Trophoblast cell (in vitro differentiated cells and primary cell): ENCODE measurements at regions not wholly inside any gene's neighbourhood (a gene's known extent, or its start where the extent isn't known, plus 50 kb on each side); places are given as distances from the start of the nearest gene placed in this dataset.

ENCODE experiments used
- DNase-seq, 2 donors: peaks; one replicate each; pipeline ENCODE4 v3.0.0-alpha.2; 2016
- H2AFZ ChIP-seq: 2 replicates; pipeline ENCODE4 v1.6.1; 2013; ENCODE audit warnings: low read length, moderate library complexity, mild to moderate bottlenecking; ENCODE audit not compliant: insufficient read depth, poor library complexity
- H2AK5ac ChIP-seq: 2 replicates; pipeline ENCODE4 v1.6.1; 2013; ENCODE audit warnings: mild to moderate bottlenecking, low read length
- H2BK120ac ChIP-seq: 2 replicates; pipeline ENCODE4 v1.6.1; 2013; ENCODE audit warnings: low read length, mild to moderate bottlenecking, moderate library complexity; ENCODE audit not compliant: insufficient read depth, poor library complexity
- H2BK12ac ChIP-seq: 2 replicates; pipeline ENCODE4 v1.6.1; 2013; ENCODE audit warnings: mild to moderate bottlenecking, low read length, moderate library complexity
- H2BK5ac ChIP-seq: 2 replicates; pipeline ENCODE4 v1.6.1; 2013; ENCODE audit warnings: low read length, low read depth, moderate library complexity, mild to moderate bottlenecking; ENCODE audit not compliant: poor library complexity
- H3K14ac ChIP-seq: 2 replicates; pipeline ENCODE4 v1.6.1; 2013; ENCODE audit warnings: mild to moderate bottlenecking, low read length
- H3K18ac ChIP-seq: 2 replicates; pipeline ENCODE4 v1.6.1; 2013; ENCODE audit warnings: mild to moderate bottlenecking, low read length
- H3K23ac ChIP-seq: 2 replicates; pipeline ENCODE4 v1.6.1; 2013; ENCODE audit warnings: low read length
- H3K27ac ChIP-seq: 2 replicates; pipeline ENCODE4 v1.5.1; 2013; ENCODE audit warnings: low read depth, mild to moderate bottlenecking, inconsistent platforms, low read length, moderate library complexity
- H3K27me3 ChIP-seq: 2 replicates; pipeline ENCODE4 v1.6.1; 2013; ENCODE audit warnings: inconsistent platforms, mild to moderate bottlenecking, low read length, moderate library complexity; ENCODE audit not compliant: insufficient read depth
- H3K36me3 ChIP-seq, 2 experiments: 1 replicate in 1 of 2; 2 replicates in 1 of 2; pipeline ENCODE4 v1.6.1; 2013; ENCODE audit warnings: low read length in 2 of 2, mild to moderate bottlenecking in 2 of 2, moderate library complexity in 1 of 2; ENCODE audit not compliant: insufficient read depth in 2 of 2, control insufficient read depth in 1 of 2
- H3K4ac ChIP-seq: 2 replicates; pipeline ENCODE4 v1.6.1; 2013; ENCODE audit warnings: low read depth, mild to moderate bottlenecking, low read length, moderate library complexity
- H3K4me1 ChIP-seq, 2 experiments: 1 replicate in 1 of 2; 2 replicates in 1 of 2; pipeline ENCODE4 v1.6.1; 2013; ENCODE audit warnings: low read length in 2 of 2, mild to moderate bottlenecking in 2 of 2, moderate library complexity in 1 of 2; ENCODE audit not compliant: insufficient read depth in 2 of 2, control insufficient read depth in 1 of 2
- H3K4me2 ChIP-seq: 2 replicates; pipeline ENCODE4 v1.6.1; 2013; ENCODE audit warnings: inconsistent platforms, mild to moderate bottlenecking, low read length, moderate library complexity
- H3K4me3 ChIP-seq: 2 replicates; pipeline ENCODE4 v1.5.1; 2013; ENCODE audit warnings: mild to moderate bottlenecking, low read depth, low read length, inconsistent platforms
- H3K79me1 ChIP-seq: one replicate; pipeline ENCODE4 v1.6.1; 2013; ENCODE audit warnings: low read length
- H3K79me2 ChIP-seq: 2 replicates; pipeline ENCODE4 v1.6.1; 2013; ENCODE audit warnings: low read length, mild to moderate bottlenecking; ENCODE audit not compliant: control insufficient read depth, insufficient read depth, poor library complexity
- H3K9ac ChIP-seq: 2 replicates; pipeline ENCODE4 v1.6.1; 2013; ENCODE audit warnings: mild to moderate bottlenecking, low read length
- H3K9me3 ChIP-seq: 2 replicates; pipeline ENCODE4 v1.6.1; 2013; ENCODE audit warnings: low read depth, mild to moderate bottlenecking, control low read depth, inconsistent platforms, low read length; ENCODE audit not compliant: insufficient read depth
- H4K12ac ChIP-seq: 2 replicates; pipeline ENCODE4 v1.6.1; 2013; ENCODE audit warnings: low read depth, mild to moderate bottlenecking, low read length, moderate library complexity
- H4K8ac ChIP-seq: 2 replicates; pipeline ENCODE4 v1.6.1; 2013; ENCODE audit warnings: low read depth, mild to moderate bottlenecking, low read length, moderate library complexity
- H4K91ac ChIP-seq: one replicate; pipeline ENCODE4 v1.6.1; 2013; ENCODE audit warnings: low read depth, mild to moderate bottlenecking, low read length, moderate library complexity
- WGBS: extraction: QIAGEN DNeasy Blood & Tissue Kit; methylation state at CpG from one replicate; pipeline ENCODE4 v1.1.7; 2013; ENCODE audit warnings: missing lambda C conversion rate; ENCODE audit not compliant: insufficient read length, insufficient coverage; ENCODE audit errors: extremely low coverage; 5-methylcytosine and 5-hydroxymethylcytosine counted together

DNA sequence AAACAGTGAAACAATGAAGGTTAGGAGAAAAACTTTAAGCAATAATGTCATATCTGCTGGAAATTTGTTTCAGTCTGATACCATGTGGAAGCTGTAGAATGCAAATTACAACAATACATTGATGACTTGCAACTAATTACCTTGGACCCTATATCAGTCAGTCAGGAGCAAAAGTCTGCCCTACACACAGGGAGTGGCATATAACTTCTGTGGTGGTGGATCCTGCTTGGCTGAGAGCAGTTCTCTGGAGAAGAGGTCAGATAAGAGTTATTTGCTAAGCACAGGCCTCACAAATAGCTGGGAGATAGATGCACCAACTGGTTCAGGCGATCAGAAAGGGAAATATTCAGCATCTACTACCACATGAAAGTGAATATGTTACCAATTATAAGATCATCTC lies 1364.6 kb upstream of the EPHA6 start:
- Histone ChIP-seq H4K91ac (no peak overlapping the region), H3K4ac (no peak overlapping the region), H3K4me1 (peaks cover 0 to 3% of the 10 kb centered on the region in 2 experiments), H3K9me3 (no peaks in the 10 kb centered on the region), H3K79me1 (no peaks in the 10 kb centered on the region), H3K23ac (no peak overlapping the region), H3K4me2 (no peak overlapping the region), H2BK5ac (no peak overlapping the region), H3K4me3 (no peak overlapping the region), H4K8ac (no peak overlapping the region), H3K36me3 (no peaks in the 10 kb centered on the region), H4K12ac (no peak overlapping the region), H3K27me3 (no peaks in the 10 kb centered on the region), H3K79me2 (no peaks in the 10 kb centered on the region), H3K27ac (no peak overlapping the region), H3K9ac (no peak overlapping the region), H2BK120ac (no peak overlapping the region), H3K18ac (no peak overlapping the region), H2AFZ (no peak overlapping the region), H3K14ac (no peak overlapping the region), H2BK12ac (no peak overlapping the region), H2AK5ac (no peak overlapping the region)
- no peak for DNase-seq
- no CpG with 5 or more reads among the region's 1 CpG for WGBS

DNA sequence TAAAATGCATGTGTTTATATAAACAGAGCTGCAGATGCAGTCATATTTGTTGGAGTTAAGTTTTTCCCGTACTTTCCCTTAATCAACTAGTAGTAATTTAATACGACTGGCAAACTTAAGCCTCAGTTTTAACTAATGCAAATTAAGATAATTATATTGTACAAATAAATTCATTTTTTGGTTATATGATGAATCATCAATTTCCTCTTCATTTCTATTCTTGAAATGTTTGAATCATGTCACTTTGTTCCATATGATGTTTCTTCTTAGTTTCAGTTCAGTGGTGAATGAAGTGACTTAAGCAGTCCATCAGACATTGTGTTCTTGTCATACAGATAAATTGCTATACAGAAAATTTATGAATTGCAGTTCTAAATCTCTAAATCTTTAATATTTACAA lies 1361.2 kb upstream of the EPHA6 start:
- Histone ChIP-seq H3K27ac (no peak overlapping the region), H3K18ac (no peak overlapping the region), H3K14ac (no peak overlapping the region), H3K4me3 (no peak overlapping the region), H2AFZ (no peak overlapping the region), H4K91ac (no peak overlapping the region), H3K36me3 (no peaks in the 10 kb centered on the region), H3K4me2 (no peak overlapping the region), H3K79me2 (no peaks in the 10 kb centered on the region), H3K79me1 (no peaks in the 10 kb centered on the region), H3K9me3 (no peaks in the 10 kb centered on the region), H2AK5ac (no peak overlapping the region), H3K4me1 (peaks cover 0 to 3% of the 10 kb centered on the region in 2 experiments), H2BK5ac (no peak overlapping the region), H2BK12ac (no peak overlapping the region), H3K27me3 (no peaks in the 10 kb centered on the region), H3K23ac (no peak overlapping the region), H3K9ac (no peak overlapping the region), H3K4ac (no peak overlapping the region), H4K8ac (no peak overlapping the region), H2BK120ac (no peak overlapping the region), H4K12ac (no peak overlapping the region)
- no CpG with 5 or more reads among the region's 2 CpGs for WGBS
- DNase-seq, result no peak

- no peak overlapping the region for H2AK5ac ChIP-seq
- H3K4me1 ChIP-seq, result no peaks in the 10 kb centered on the region
- H4K8ac ChIP-seq, result no peak overlapping the region
- no peaks in the 10 kb centered on the region for H3K79me2 ChIP-seq
- H4K12ac ChIP-seq, result no peak overlapping the region
- H3K27me3 ChIP-seq, result no peaks in the 10 kb centered on the region
- no peak overlapping the region for H2BK12ac ChIP-seq
- H3K23ac ChIP-seq, result no peak overlapping the region
- H2BK5ac ChIP-seq, result no peak overlapping the region
- DNase-seq, result no peak
- H3K4me3 ChIP-seq, result no peak overlapping the region
- no peak overlapping the region for H3K18ac ChIP-seq
- H3K14ac ChIP-seq, result no peak overlapping the region
- no peak overlapping the region for H3K9ac ChIP-seq
- no peaks in the 10 kb centered on the region for H3K9me3 ChIP-seq
- no peaks in the 10 kb centered on the region for H3K79me1 ChIP-seq
- H3K36me3 ChIP-seq, result no peaks in the 10 kb centered on the region
- H3K4me2 ChIP-seq, result no peak overlapping the region
- no peak overlapping the region for H3K27ac ChIP-seq
- no peak overlapping the region for H4K91ac ChIP-seq
- H3K4ac ChIP-seq, result no peak overlapping the region
- H2AFZ ChIP-seq, result no peak overlapping the region
- H2BK120ac ChIP-seq, result no peak overlapping the region
Measured at GRCh38 chr3:95456835-95457234, 1357.6 kb upstream of the EPHA6 start.

GRCh38 chr3:95459706-95460105 lies 1354.7 kb upstream of the EPHA6 start:
- Histone ChIP-seq H2BK5ac (no peak overlapping the region), H3K14ac (no peak overlapping the region), H3K18ac (no peak overlapping the region), H3K4me2 (no peak overlapping the region), H4K91ac (no peak overlapping the region), H2AFZ (no peak overlapping the region), H3K27me3 (no peaks in the 10 kb centered on the region), H4K8ac (no peak overlapping the region), H3K79me1 (no peaks in the 10 kb centered on the region), H3K4me3 (no peak overlapping the region), H2AK5ac (no peak overlapping the region), H2BK120ac (no peak overlapping the region), H4K12ac (no peak overlapping the region), H3K9ac (no peak overlapping the region), H3K4ac (no peak overlapping the region), H3K27ac (no peak overlapping the region), H2BK12ac (no peak overlapping the region), H3K9me3 (no peaks in the 10 kb centered on the region), H3K79me2 (no peaks in the 10 kb centered on the region), H3K36me3 (no peaks in the 10 kb centered on the region), H3K23ac (no peak overlapping the region), H3K4me1 (no peaks in the 10 kb centered on the region)
- WGBS, result no CpG with 5 or more reads among the region's 3 CpGs
- no peak for DNase-seq
